Memory B cell (primary cell): ENCODE measurements at regions not wholly inside any gene's neighbourhood (a gene's known extent, or its start where the extent isn't known, plus 50 kb on each side); places are given as distances from the start of the nearest gene placed in this dataset.

Source experiments
- ATAC-seq: fragments of 150-1000 bp; cut with Tn5 transposase; 2 replicates; pipeline ENCODE4 v1.10.0; 2021; ENCODE audit warnings: low read depth, mild to moderate bottlenecking, moderate library complexity
- DNase-seq, 2 donors: peaks; one replicate each; pipeline ENCODE4 v3.0.0; 2022; ENCODE audit warnings: low spot score in 2 of 2
- H3K27ac Mint-ChIP-seq: one replicate; pipeline ENCODE4 v1.8.0; 2022; ENCODE audit warnings: mild to moderate bottlenecking, moderate library complexity, mixed read lengths
- H3K27me3 Mint-ChIP-seq: one replicate; pipeline ENCODE4 v1.8.0; 2022; ENCODE audit warnings: mixed read lengths
- H3K36me3 Mint-ChIP-seq: one replicate; pipeline ENCODE4 v1.8.0; 2022; ENCODE audit warnings: mild to moderate bottlenecking, mixed read lengths
- H3K4me1 Mint-ChIP-seq: one replicate; pipeline ENCODE4 v1.8.0; 2022; ENCODE audit warnings: mixed read lengths
- H3K4me3 Mint-ChIP-seq: one replicate; pipeline ENCODE4 v1.8.0; 2022; ENCODE audit warnings: mild to moderate bottlenecking, moderate library complexity, mixed read lengths
- H3K9me3 Mint-ChIP-seq: one replicate; pipeline ENCODE4 v1.8.0; 2022; ENCODE audit warnings: mixed read lengths

GRCh38 chr5:173734716-173735115 is 118.3 kb upstream of the BOD1 start:
- Mint-ChIP-seq H3K4me1 (peaks cover 50% of the 10 kb centered on the region), H3K27me3 (no peaks in the 10 kb centered on the region), H3K36me3 (no peaks in the 10 kb centered on the region), H3K27ac (peak overlapping the region; percentile 94), H3K9me3 (no peaks in the 10 kb centered on the region), H3K4me3 (peak overlapping the region; percentile 38)
- ATAC-seq (no peak), DNase-seq (no peak)

- no peaks in the 10 kb centered on the region for H3K36me3 Mint-ChIP-seq
- H3K4me3 Mint-ChIP-seq = no peak overlapping the region
- peak overlapping the region; percentile 94 for H3K27ac Mint-ChIP-seq
- no peak for DNase-seq
- no peak for ATAC-seq
- H3K27me3 Mint-ChIP-seq = no peaks in the 10 kb centered on the region
- peaks cover 51% of the 10 kb centered on the region for H3K4me1 Mint-ChIP-seq
- no peaks in the 10 kb centered on the region for H3K9me3 Mint-ChIP-seq
Observed at GRCh38 chr5:173735184-173735583, 118.7 kb upstream of the BOD1 start.

GRCh38 chr5:173735691-173736090 is 119.2 kb upstream of the BOD1 start:
- H3K4me3 Mint-ChIP-seq = no peak overlapping the region
- no peaks in the 10 kb centered on the region for H3K36me3 Mint-ChIP-seq
- H3K9me3 Mint-ChIP-seq = no peaks in the 10 kb centered on the region
- peaks cover 52% of the 10 kb centered on the region for H3K4me1 Mint-ChIP-seq
- DNase-seq (no peak), ATAC-seq (no peak)
- no peak overlapping the region for H3K27ac Mint-ChIP-seq
- no peaks in the 10 kb centered on the region for H3K27me3 Mint-ChIP-seq

- peaks cover 54% of the 10 kb centered on the region for H3K4me1 Mint-ChIP-seq
- H3K36me3 Mint-ChIP-seq = no peaks in the 10 kb centered on the region
- DNase-seq (no peak), ATAC-seq (no peak)
- peak overlapping the region; percentile 50 for H3K4me3 Mint-ChIP-seq
- no peaks in the 10 kb centered on the region for H3K9me3 Mint-ChIP-seq
- H3K27ac Mint-ChIP-seq = peak overlapping the region; percentile 14
- no peaks in the 10 kb centered on the region for H3K27me3 Mint-ChIP-seq
Observed at GRCh38 chr5:173736374-173736773, 119.9 kb upstream of the BOD1 start.

- peak; percentile 47 for ATAC-seq
- Mint-ChIP-seq H3K9me3 (no peaks in the 10 kb centered on the region), H3K4me1 (peaks cover 59% of the 10 kb centered on the region), H3K36me3 (no peaks in the 10 kb centered on the region), H3K27ac (peak overlapping the region; percentile 14), H3K4me3 (peak overlapping the region; percentile 50), H3K27me3 (no peaks in the 10 kb centered on the region)
- DNase-seq = peak in 1 of 2 donors; percentile 18
Observed at GRCh38 chr5:173736923-173737412, 120.5 kb upstream of the BOD1 start.

- Mint-ChIP-seq H3K36me3 (no peaks in the 10 kb centered on the region), H3K4me3 (no peak overlapping the region), H3K27me3 (no peaks in the 10 kb centered on the region), H3K4me1 (peaks cover 64% of the 10 kb centered on the region), H3K27ac (no peak overlapping the region), H3K9me3 (no peaks in the 10 kb centered on the region)
- no peak for ATAC-seq
- no peak for DNase-seq
Observed at GRCh38 chr5:173739741-173740140, 123.3 kb upstream of the BOD1 start.

GRCh38 chr5:173740400-173740799 is 124.0 kb upstream of the BOD1 start:
- Mint-ChIP-seq H3K27me3 (no peaks in the 10 kb centered on the region), H3K4me3 (no peak overlapping the region), H3K9me3 (no peaks in the 10 kb centered on the region), H3K27ac (no peak overlapping the region), H3K36me3 (no peaks in the 10 kb centered on the region), H3K4me1 (peaks cover 64% of the 10 kb centered on the region)
- DNase-seq (no peak), ATAC-seq (no peak)

- Mint-ChIP-seq H3K4me1 (peaks cover 66% of the 10 kb centered on the region), H3K27ac (peak overlapping the region; percentile 64), H3K36me3 (no peaks in the 10 kb centered on the region), H3K9me3 (no peaks in the 10 kb centered on the region), H3K4me3 (peak overlapping the region; percentile 41), H3K27me3 (no peaks in the 10 kb centered on the region)
- DNase-seq (no peak), ATAC-seq (no peak)
Observed at GRCh38 chr5:173741087-173741486, 124.6 kb upstream of the BOD1 start.

GRCh38 chr5:173741729-173742431 is 125.4 kb upstream of the BOD1 start:
- no peaks in the 10 kb centered on the region for H3K36me3 Mint-ChIP-seq
- DNase-seq = no peak
- peak overlapping the region; percentile 46 for H3K4me3 Mint-ChIP-seq
- H3K4me1 Mint-ChIP-seq = peaks cover 61% of the 10 kb centered on the region
- H3K9me3 Mint-ChIP-seq = no peaks in the 10 kb centered on the region
- peak overlapping the region; percentile 41 for H3K27ac Mint-ChIP-seq
- H3K27me3 Mint-ChIP-seq = no peaks in the 10 kb centered on the region
- no peak for ATAC-seq

- Mint-ChIP-seq H3K4me3 (no peak overlapping the region), H3K4me1 (peaks cover 59% of the 10 kb centered on the region), H3K27me3 (no peaks in the 10 kb centered on the region), H3K9me3 (no peaks in the 10 kb centered on the region), H3K36me3 (no peaks in the 10 kb centered on the region), H3K27ac (no peak overlapping the region)
- peak in 1 of 2 donors; percentile 20 for DNase-seq
- ATAC-seq = peak; percentile 61
Observed at GRCh38 chr5:173742432-173742816, 126.0 kb upstream of the BOD1 start.

GRCh38 chr5:173743641-173744343 is 127.3 kb upstream of the BOD1 start:
- Mint-ChIP-seq H3K36me3 (no peaks in the 10 kb centered on the region), H3K27ac (peak overlapping the region; percentile 88), H3K9me3 (no peaks in the 10 kb centered on the region), H3K27me3 (no peaks in the 10 kb centered on the region), H3K4me3 (peak overlapping the region; percentile 16), H3K4me1 (peaks cover 51% of the 10 kb centered on the region)
- DNase-seq = no peak
- ATAC-seq = no peak

GRCh38 chr5:173744551-173744950 is 128.1 kb upstream of the BOD1 start:
- Mint-ChIP-seq H3K27me3 (no peaks in the 10 kb centered on the region), H3K36me3 (no peaks in the 10 kb centered on the region), H3K4me3 (no peak overlapping the region), H3K9me3 (no peaks in the 10 kb centered on the region), H3K27ac (peak overlapping the region; percentile 88), H3K4me1 (peaks cover 51% of the 10 kb centered on the region)
- ATAC-seq (no peak), DNase-seq (no peak)

- Mint-ChIP-seq H3K36me3 (no peaks in the 10 kb centered on the region), H3K27ac (peak overlapping the region; percentile 88), H3K9me3 (no peaks in the 10 kb centered on the region), H3K4me3 (no peak overlapping the region), H3K4me1 (peaks cover 48% of the 10 kb centered on the region), H3K27me3 (no peaks in the 10 kb centered on the region)
- peak; percentile 89 for ATAC-seq
- peak; percentile 50 to 62 for DNase-seq
Observed at GRCh38 chr5:173745123-173745522, 128.7 kb upstream of the BOD1 start.

GRCh38 chr5:173745557-173745956 is 129.1 kb upstream of the BOD1 start:
- Mint-ChIP-seq H3K9me3 (no peaks in the 10 kb centered on the region), H3K27ac (peak overlapping the region; percentile 88), H3K27me3 (no peaks in the 10 kb centered on the region), H3K36me3 (no peaks in the 10 kb centered on the region), H3K4me3 (no peak overlapping the region), H3K4me1 (peaks cover 50% of the 10 kb centered on the region)
- ATAC-seq = no peak
- DNase-seq = no peak
